ENCODE measurements at regions not wholly inside any gene's neighbourhood (a gene's known extent, or its start where the extent isn't known, plus 50 kb on each side); places are given as distances from the start of the nearest gene placed in this dataset.

DNA sequence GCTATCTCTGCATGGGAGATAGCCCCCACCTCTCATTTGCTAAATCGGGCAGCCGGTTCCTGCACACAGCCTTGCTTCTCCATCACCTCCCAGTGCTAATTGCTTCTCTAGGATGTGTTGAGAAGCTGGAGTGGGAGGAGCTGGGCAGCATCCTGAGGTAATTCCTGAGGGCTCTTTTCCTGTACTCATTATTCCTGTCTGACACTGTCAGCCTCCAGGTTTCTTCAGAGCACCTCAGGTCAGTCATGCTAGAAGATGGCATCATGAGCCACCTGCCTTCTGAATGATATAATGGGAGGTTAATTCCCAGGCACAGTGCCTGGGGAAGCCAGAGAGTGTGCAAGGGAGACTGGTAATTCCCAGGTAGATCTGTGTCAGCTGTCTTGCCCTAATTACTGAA, 133.0 kb downstream of the RAB38 start:
- TF ChIP-seq, protein P1, sequence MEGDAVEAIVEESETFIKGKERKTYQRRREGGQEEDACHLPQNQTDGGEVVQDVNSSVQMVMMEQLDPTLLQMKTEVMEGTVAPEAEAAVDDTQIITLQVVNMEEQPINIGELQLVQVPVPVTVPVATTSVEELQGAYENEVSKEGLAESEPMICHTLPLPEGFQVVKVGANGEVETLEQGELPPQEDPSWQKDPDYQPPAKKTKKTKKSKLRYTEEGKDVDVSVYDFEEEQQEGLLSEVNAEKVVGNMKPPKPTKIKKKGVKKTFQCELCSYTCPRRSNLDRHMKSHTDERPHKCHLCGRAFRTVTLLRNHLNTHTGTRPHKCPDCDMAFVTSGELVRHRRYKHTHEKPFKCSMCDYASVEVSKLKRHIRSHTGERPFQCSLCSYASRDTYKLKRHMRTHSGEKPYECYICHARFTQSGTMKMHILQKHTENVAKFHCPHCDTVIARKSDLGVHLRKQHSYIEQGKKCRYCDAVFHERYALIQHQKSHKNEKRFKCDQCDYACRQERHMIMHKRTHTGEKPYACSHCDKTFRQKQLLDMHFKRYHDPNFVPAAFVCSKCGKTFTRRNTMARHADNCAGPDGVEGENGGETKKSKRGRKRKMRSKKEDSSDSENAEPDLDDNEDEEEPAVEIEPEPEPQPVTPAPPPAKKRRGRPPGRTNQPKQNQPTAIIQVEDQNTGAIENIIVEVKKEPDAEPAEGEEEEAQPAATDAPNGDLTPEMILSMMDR (IDR thresholded peaks at IDR 0.05): no peak
- ATAC-seq (ENCODE audit: low FRiP score) (no peak), DNase-seq (ENCODE audit: low spot score) (no peak)

DNA sequence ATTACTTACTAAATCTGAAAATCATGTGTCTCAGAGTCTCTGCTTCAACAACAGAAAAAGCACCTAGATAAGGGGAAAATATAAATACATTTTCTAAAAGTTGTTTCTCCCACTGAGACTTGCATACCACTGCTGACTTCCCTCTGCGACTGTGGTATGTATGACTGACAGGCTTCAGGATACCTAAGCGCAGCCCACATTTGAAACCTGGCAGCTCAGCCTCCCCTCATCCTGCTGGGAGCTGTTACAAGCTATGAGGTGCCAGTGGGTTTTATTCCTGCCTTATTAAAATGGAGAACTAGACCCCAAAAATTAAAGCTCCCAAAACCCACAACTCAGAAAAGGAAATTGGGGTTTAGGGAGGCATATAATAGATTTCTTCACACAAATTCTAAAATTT, 133.6 kb downstream of the RAB38 start:
- ATAC-seq (ENCODE audit: low FRiP score): no peak
- TF ChIP-seq, protein P1 (IDR thresholded peaks at IDR 0.05): no peak
- DNase-seq (ENCODE audit: low spot score): no peak

DNA sequence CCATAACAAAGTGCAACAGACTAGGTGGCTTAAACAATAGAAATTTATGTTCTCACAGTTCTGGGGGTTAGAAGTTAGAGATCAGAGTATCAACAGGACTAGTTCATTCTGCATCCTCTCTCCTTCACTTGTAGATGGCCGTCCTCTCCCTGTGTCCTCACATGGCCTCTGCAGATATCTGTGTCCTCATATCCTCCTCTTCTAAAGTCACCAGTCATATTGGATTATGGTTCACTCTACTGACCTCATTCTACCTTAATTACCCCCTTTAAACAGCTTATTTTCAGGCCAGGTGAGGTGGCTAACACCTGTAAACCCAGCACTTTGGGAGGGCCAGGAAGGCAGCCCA, 135.1 kb downstream of the RAB38 start:
- TF ChIP-seq, protein P1 (IDR thresholded peaks at IDR 0.05): no peak
- DNase-seq (ENCODE audit: low spot score) (no peak), ATAC-seq (ENCODE audit: low FRiP score) (no peak)

DNA sequence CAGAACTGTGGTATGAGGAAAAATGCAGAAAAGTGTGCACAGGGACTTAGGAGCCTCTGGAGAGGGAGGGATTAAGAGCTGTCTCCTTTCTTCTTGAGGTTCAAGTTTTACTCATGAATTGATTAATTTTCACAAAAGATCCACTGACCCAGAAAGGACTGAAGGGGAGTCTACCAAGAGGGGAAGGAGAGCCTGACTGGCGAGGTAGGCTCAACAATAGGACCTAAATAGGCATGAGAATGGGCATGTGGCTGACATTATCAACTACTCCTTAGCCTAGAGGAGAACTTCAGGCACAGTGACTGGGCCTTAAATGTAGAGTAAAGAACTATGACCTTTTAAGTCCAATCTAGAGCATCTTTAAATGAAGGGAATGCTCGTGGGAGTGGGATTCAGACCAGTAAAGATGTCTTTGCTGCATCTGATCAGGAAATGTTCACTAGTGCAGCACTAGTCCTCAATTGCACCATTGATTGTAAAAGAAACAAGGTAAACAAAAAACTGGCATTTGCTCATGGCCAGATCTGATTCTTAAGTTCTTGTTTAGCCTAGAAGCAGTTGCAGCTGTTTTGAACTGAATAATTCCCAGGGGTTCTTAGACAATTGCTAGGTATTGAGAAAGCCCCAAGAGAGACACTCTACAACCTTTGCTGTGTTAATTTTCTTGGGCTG, 135.6 kb downstream of the RAB38 start:
- ATAC-seq (ENCODE audit: low FRiP score) (no peak), DNase-seq (ENCODE audit: low spot score) (no peak)
- TF ChIP-seq, protein P1 (IDR thresholded peaks at IDR 0.05): no peak

DNA sequence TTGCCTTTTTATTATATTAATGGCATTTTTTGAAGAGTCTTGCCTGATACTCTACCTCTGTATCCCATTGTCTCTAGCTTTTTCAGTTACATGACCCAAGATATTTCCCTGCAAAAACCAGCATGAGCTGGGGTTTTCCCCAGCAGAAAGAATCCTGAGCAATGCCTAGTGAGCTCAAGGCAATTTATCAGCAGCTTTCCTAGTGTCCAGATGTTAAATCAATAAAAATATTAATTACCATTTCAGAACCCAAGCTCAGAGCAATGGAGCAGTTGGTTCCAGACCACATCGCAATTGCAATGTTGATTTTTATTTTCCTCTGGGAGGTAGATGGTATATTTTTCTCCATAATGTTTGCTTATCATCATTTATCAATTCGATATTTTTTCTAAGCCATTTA, 137.2 kb downstream of the RAB38 start:
- DNase-seq (ENCODE audit: low spot score): no peak
- no peak for ATAC-seq (ENCODE audit: low FRiP score)
- TF ChIP-seq, protein P1 (IDR thresholded peaks at IDR 0.05): no peak

DNA sequence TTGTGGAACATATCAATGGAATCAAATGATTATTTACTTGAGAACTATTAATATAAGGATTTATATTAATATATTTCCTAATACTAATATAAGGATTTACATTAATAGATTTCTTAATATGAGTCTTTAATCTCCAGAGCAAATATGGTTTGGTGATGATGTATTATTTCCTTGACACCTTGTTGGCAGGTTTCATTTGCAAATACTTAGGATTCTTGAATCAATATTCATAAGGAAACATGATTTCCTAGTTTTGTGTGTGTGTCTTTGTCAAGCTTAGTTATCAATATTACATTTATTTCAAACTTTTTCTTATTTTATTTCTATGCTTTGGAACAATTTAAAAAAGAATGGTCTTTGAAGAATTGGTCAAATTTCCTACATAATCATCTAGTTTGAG, 138.5 kb downstream of the RAB38 start:
- DNase-seq (ENCODE audit: low spot score) (no peak), ATAC-seq (ENCODE audit: low FRiP score) (no peak)
- TF ChIP-seq, protein P1 (IDR thresholded peaks at IDR 0.05): no peak

DNA sequence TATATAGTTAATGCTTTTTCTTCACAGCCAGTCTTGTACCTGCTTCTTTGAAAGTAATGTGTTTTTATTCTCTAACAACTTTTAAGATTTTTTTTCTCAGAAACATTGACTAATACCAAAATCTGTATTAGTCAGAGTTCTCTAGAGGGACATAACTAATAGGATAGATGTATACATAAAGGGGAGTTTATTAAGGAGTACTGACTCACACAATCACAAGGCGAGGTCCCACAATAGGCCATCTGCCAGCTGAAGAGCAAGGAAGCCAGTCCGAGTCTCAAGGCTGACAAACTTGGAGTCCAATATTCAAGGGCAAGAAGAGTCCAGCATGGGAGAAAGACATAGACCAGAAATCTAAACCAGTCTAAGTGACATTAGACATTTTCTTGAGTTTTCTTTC, 140.0 kb downstream of the RAB38 start:
- DNase-seq (ENCODE audit: low spot score) (no peak), ATAC-seq (ENCODE audit: low FRiP score) (no peak)
- TF ChIP-seq, protein P1 (IDR thresholded peaks at IDR 0.05): no peak
